GM12865 (cell line): ENCODE measurements at regions not wholly inside any gene's neighbourhood (a gene's known extent, or its start where the extent isn't known, plus 50 kb on each side); places are given as distances from the start of the nearest gene placed in this dataset.

Experiments
- DNase-seq: peaks from one replicate; pipeline ENCODE4 v3.0.0; 2010; ENCODE audit warnings: low read depth
- H3K4me3 ChIP-seq: 2 replicates; pipeline ENCODE4 v1.5.1; 2011; ENCODE audit warnings: mild to moderate bottlenecking, low read depth, low read length, control low read depth
- TF ChIP-seq, protein P1 (sequence below): IDR thresholded peaks from 2 replicates; pipeline ENCODE4 v1.5.1; 2011; ENCODE audit warnings: low read length, control low read depth, low read depth, inconsistent platforms; ENCODE audit not compliant: insufficient read depth; ENCODE audit errors: missing control alignments

DNA sequence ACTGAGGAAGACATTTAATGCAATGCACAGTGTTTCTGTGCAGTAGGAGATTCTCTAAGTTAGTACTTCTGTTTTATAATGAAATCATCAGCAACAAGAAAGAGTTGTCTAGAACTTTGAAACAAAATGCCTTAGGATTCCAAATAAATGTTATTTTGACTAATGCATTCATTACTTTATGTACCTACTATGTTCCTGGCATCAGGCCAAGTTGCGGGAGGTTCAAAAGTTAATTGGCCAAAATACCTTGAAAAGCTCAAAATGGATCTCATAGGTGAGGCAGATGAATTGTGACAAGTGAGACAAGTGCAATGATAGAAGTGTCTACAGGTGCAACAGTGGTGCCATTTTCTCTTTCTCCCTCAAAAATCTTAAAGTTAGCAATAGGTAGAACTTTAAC, 289.4 kb downstream of the TOX3 start:
- DNase-seq = no peak
- TF ChIP-seq, protein P1, sequence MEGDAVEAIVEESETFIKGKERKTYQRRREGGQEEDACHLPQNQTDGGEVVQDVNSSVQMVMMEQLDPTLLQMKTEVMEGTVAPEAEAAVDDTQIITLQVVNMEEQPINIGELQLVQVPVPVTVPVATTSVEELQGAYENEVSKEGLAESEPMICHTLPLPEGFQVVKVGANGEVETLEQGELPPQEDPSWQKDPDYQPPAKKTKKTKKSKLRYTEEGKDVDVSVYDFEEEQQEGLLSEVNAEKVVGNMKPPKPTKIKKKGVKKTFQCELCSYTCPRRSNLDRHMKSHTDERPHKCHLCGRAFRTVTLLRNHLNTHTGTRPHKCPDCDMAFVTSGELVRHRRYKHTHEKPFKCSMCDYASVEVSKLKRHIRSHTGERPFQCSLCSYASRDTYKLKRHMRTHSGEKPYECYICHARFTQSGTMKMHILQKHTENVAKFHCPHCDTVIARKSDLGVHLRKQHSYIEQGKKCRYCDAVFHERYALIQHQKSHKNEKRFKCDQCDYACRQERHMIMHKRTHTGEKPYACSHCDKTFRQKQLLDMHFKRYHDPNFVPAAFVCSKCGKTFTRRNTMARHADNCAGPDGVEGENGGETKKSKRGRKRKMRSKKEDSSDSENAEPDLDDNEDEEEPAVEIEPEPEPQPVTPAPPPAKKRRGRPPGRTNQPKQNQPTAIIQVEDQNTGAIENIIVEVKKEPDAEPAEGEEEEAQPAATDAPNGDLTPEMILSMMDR = no peak

DNA sequence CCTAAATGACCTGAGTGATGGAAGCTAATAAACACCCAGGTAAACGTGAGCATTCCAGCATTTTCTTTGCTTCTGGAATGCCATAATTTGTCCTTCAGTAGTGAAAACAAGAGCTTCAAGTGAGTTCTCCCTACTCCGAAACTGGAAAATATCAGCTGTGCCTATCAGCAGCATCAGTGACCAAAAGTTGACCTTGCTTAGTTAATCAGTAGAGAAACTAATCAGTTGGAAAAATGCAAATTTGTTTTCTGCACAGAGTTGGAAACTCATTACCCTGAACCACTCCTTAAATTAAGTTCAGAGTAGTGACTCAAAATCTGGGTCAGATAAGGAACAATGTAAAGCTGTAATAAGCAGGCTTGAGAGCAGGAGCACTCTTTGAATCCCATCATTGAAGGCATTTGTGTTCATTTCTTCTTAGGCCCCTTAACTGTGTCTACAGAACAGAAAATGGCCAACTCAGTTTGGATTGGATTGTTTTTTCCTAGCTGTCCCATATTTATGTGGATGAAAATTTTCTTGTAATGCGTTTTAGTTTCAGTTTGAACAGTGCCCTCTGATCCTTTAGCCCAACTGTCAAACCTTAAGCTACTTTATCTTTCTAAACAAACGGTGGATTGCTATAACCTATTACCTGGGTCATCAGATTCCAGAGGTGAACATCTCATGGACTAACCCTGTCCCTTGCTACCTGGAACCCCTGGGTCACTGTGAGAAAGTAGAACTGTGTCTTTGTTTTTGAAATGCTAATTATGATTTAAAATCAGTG, 290.4 kb downstream of the TOX3 start:
- H3K4me3 ChIP-seq = no peak overlapping the region
- no peak for DNase-seq
- TF ChIP-seq, protein P1 = no peak

More for the DNA sequence above, 289.4 kb downstream of the TOX3 start:
- no peak overlapping the region for H3K4me3 ChIP-seq

DNA sequence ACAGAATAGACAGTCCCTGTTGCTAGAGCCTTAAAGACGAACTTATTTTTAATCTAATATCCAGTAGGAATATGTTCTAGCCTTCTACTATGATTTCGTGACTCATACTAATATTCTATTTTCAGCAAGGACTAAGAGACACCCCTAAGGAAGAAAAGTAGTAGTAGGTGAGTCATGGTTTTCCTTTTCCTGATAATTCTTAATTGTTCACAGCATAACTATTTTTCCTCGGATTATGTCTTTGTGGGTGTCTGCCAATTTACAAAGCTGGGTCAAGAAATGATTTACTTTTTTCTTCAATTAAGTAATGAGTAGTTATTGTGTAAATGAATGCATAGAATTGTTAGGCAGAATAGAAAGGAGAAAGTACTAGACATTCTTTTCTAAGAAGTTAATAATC, 292.2 kb downstream of the TOX3 start:
- no peak overlapping the region for H3K4me3 ChIP-seq
- DNase-seq = no peak
- TF ChIP-seq, protein P1 = no peak

DNA sequence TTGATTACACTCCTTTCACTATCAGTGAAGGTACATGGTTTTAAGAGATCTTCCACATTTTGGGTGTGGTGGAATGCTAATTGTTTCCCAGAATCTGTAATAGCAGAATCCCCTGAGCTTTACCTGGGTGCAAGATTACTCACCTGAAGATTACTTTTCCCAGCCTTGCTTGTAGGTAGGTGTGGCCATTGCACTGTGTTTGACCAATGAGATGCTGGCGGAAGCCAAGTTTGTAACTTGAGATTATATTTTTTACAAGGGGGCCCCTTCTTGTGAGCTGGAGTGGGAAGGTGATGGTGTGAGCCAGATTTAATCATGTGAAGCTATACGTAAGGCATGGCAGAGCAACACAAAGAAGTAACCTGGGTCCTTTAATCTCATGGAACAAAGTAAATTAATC, 294.3 kb downstream of the TOX3 start:
- TF ChIP-seq, protein P1 = no peak
- DNase-seq = no peak
- H3K4me3 ChIP-seq = no peak overlapping the region

DNA sequence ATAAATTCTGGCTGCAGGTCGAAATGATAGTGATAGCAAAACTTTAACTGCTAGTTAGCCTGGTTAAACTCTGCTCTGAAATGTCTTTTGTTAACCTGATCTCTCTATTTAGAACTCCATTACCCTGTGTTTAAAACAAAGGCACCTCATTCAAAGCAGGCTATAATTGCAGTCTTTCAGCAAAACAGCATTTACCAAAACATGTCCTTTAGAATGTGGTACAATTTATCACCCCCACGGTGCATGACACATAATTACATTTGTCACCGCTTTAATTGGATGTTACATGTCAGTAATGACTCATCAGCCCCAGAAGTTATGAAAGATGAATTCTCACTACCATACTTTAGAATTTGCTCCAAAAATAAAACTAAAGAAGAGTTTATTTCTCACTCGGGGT, 295.4 kb downstream of the TOX3 start:
- DNase-seq = no peak

DNA sequence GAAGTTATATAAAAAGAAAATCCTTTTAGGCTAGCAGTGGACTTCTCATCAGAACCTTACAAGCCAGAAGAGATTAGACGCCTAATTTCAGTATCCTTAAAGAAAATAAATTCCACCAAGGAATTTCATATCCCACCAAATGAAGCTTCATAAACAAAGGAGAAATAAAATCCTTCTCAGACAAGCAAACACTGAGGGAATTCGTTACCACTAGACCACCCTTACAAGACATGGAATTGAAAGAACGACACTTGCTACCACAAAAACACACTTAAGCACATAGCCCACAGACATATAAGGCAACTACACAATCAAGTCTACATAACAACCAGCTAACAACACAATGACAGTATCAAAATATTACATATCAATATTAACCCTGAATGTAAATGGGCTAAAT, 299.2 kb downstream of the TOX3 start:
- TF ChIP-seq, protein P1 = no peak
- no peak overlapping the region for H3K4me3 ChIP-seq
- no peak for DNase-seq

More for the DNA sequence above, 295.4 kb downstream of the TOX3 start:
- TF ChIP-seq, protein P1 = no peak
- no peak overlapping the region for H3K4me3 ChIP-seq

DNA sequence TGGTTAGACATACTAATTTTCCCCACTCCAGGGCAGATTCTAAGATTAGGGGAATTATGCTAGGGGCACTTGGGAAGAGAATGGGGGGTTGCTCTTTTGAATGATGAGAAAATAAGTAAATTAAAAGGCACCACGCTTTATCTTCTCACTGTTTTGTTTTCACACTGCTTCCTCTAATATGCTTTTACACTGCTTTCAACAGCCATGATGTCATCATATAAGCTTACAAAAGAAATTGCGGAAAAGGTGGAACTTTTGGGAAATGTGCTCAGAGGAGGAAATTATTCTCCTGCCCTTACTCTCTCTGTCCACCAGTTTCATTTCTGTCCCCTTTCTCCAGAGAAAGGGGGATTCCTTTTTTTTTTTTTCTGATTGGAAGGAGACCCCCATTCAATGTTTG, 308.2 kb downstream of the TOX3 start:
- no peak overlapping the region for H3K4me3 ChIP-seq
- TF ChIP-seq, protein P1 = no peak
- DNase-seq = no peak
